Erythroblast (primary cell): ENCODE measurements at regions not wholly inside any gene's neighbourhood (a gene's known extent, or its start where the extent isn't known, plus 50 kb on each side); places are given as distances from the start of the nearest gene placed in this dataset.

Experiments used
- GATA1 ChIP-seq: IDR thresholded peaks from 2 replicates; pipeline ENCODE4 v1.6.1; 2011; ENCODE audit warnings: low read depth, mild to moderate bottlenecking, control low read depth, low read length, moderate library complexity
- POLR2A ChIP-seq: IDR thresholded peaks from 2 replicates; pipeline ENCODE4 v1.6.1; 2011; ENCODE audit warnings: mild to moderate bottlenecking, low read length

GRCh38 chr2:192246297-192246696, 51.6 kb upstream of the TMEFF2 start:
- TF ChIP-seq POLR2A (no peak), GATA1 (no peak)
